PC-9 (cell line): ENCODE measurements at regions not wholly inside any gene's neighbourhood (a gene's known extent, or its start where the extent isn't known, plus 50 kb on each side); places are given as distances from the start of the nearest gene placed in this dataset.

Experiments used
- BruUV-seq: library from RNA; stranded (reverse); fragments of 400-500 nt; replicated peaks from 2 replicates; lab custom pipeline; 2021; lab: Mats Ljungman, UMichigan
- CTCF ChIA-PET: fragments of 300-600 bp; sonication (Branson Sonifier 250); formaldehyde crosslinking; loops from one replicate; lab custom pipeline; 2022; ENCODE audit warnings: antibody characterized with exemption; lab: Charles Lee
- POLR2A ChIA-PET: fragments of 300-600 bp; sonication (Branson Sonifier 250); formaldehyde crosslinking; loops from one replicate; lab custom pipeline; 2022; ENCODE audit warnings: antibody characterized with exemption; ENCODE audit not compliant: unreplicated experiment; lab: Charles Lee
- DNase-seq, 2 experiments: peaks; one replicate each; pipeline versions ENCODE4 v3.0.0 to v3.0.0-alpha.2; 2015 to 2022; ENCODE audit warnings: mixed read lengths in 1 of 2
- H2AFZ ChIP-seq: fragments of 200-600 bp; sonication (generic); 2 replicates; pipeline ENCODE4 v1.8.1; 2017; ENCODE audit warnings: antibody characterized with exemption
- H3F3A ChIP-seq: fragments of 200-600 bp; sonication (generic); 2 replicates; pipeline ENCODE4 v1.8.1; 2017; ENCODE audit warnings: antibody characterized with exemption, mild to moderate bottlenecking, low read depth; ENCODE audit not compliant: insufficient read depth
- H3K27ac ChIP-seq: fragments of 200-600 bp; sonication (generic); 2 replicates; pipeline ENCODE4 v1.6.1; 2016; ENCODE audit warnings: mixed run types
- H3K27me3 ChIP-seq: fragments of 200-600 bp; sonication (generic); 2 replicates; pipeline ENCODE4 v1.6.1; 2016; ENCODE audit warnings: low read depth, mixed run types; ENCODE audit not compliant: insufficient read depth
- H3K36me3 ChIP-seq: fragments of 200-600 bp; sonication (generic); 2 replicates; pipeline ENCODE4 v1.6.1; 2016; ENCODE audit warnings: low read depth, mixed run types
- H3K4me1 ChIP-seq: fragments of 200-600 bp; sonication (generic); replicated peaks from 2 replicates; pipeline ENCODE4 v1.6.1; 2016; ENCODE audit warnings: mixed run types; ENCODE audit not compliant: insufficient read depth
- H3K4me2 ChIP-seq: fragments of 200-600 bp; sonication (generic); 2 replicates; pipeline ENCODE4 v1.6.1; 2017; ENCODE audit warnings: mixed run types
- H3K4me3 ChIP-seq: fragments of 200-600 bp; sonication (generic); 2 replicates; pipeline ENCODE4 v1.6.1; 2016; ENCODE audit warnings: mixed run types
- H3K79me2 ChIP-seq: fragments of 200-600 bp; sonication (generic); 2 replicates; pipeline ENCODE4 v1.6.1; 2017; ENCODE audit warnings: low read depth, mixed run types
- H3K9me2 ChIP-seq: fragments of 200-600 bp; sonication (generic); 2 replicates; pipeline ENCODE4 v1.8.1; 2017; ENCODE audit warnings: mild to moderate bottlenecking; ENCODE audit not compliant: insufficient read depth
- H3K9me3 ChIP-seq: fragments of 200-600 bp; sonication (generic); 2 replicates; pipeline ENCODE4 v1.8.1; 2016; ENCODE audit warnings: low read depth; ENCODE audit not compliant: insufficient read depth
- H4K20me1 ChIP-seq: fragments of 200-600 bp; sonication (generic); 2 replicates; pipeline ENCODE4 v1.8.1; 2017; ENCODE audit not compliant: insufficient read depth
- EZH2 ChIP-seq: fragments of 200-600 bp; sonication (generic); IDR thresholded peaks from 2 replicates; pipeline ENCODE4 v1.8.0; 2017; ENCODE audit warnings: antibody characterized with exemption, low read depth
- intact Hi-C: fragments of 100-400 bp; cut with micrococcal nuclease; formaldehyde crosslinking; loops from one replicate; pipeline ENCODE4 v1.10.0; 2022; ENCODE audit not compliant: unreplicated experiment
- TF ChIP-seq, protein P1 (sequence below): fragments of 200-600 bp; sonication (generic); conservative IDR thresholded peaks from 2 replicates; pipeline ENCODE4 v1.6.1; 2017; ENCODE audit warnings: mixed run types, antibody characterized with exemption, mild to moderate bottlenecking, moderate library complexity

DNA sequence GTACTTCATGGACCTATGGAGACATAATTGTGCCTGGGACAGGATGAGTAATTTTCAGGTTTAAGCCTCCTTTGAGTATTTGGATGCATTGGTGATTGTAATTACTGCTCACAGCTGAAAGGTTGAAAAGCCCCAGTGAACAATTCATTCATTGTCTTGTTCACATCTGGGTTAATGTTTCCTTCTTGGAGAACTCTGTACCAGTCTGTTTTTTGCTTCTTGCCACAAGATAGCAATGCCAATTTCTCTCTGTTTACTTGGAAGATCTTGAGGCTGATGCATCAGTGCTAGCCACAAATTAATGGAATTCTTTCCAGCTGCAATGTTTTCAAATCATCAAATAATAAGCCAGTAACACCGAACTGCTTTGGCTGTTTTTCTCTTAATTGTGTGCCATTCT lies 207.8 kb downstream of the BMP2 start:
- H3K9me3 ChIP-seq: no peaks in the 10 kb centered on the region
- H3K4me1 ChIP-seq: no peaks in the 10 kb centered on the region
- ChIA-PET POLR2A (no interaction called here), CTCF (no interaction called here)
- no peaks in the 10 kb centered on the region for H4K20me1 ChIP-seq
- no peaks in the 10 kb centered on the region for H3K79me2 ChIP-seq
- intact Hi-C loops: no loop called here
- no peak for DNase-seq
- no peaks in the 10 kb centered on the region for H3K9me2 ChIP-seq
- no peak overlapping the region for H3K4me3 ChIP-seq
- H3K27me3 ChIP-seq: no peaks in the 10 kb centered on the region
- H3K4me2 ChIP-seq: no peak overlapping the region
- H2AFZ ChIP-seq: no peak overlapping the region
- no peak overlapping the region for H3K27ac ChIP-seq
- no peaks in the 10 kb centered on the region for H3F3A ChIP-seq
- no TSS peak for BruUV-seq
- TF ChIP-seq EZH2: no peak
- TF ChIP-seq, protein P1, sequence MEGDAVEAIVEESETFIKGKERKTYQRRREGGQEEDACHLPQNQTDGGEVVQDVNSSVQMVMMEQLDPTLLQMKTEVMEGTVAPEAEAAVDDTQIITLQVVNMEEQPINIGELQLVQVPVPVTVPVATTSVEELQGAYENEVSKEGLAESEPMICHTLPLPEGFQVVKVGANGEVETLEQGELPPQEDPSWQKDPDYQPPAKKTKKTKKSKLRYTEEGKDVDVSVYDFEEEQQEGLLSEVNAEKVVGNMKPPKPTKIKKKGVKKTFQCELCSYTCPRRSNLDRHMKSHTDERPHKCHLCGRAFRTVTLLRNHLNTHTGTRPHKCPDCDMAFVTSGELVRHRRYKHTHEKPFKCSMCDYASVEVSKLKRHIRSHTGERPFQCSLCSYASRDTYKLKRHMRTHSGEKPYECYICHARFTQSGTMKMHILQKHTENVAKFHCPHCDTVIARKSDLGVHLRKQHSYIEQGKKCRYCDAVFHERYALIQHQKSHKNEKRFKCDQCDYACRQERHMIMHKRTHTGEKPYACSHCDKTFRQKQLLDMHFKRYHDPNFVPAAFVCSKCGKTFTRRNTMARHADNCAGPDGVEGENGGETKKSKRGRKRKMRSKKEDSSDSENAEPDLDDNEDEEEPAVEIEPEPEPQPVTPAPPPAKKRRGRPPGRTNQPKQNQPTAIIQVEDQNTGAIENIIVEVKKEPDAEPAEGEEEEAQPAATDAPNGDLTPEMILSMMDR: no peak
- no peaks in the 10 kb centered on the region for H3K36me3 ChIP-seq

GRCh38 chr20:6976106-6976900 lies 208.8 kb downstream of the BMP2 start:
- no peak for TF ChIP-seq EZH2
- TF ChIP-seq, protein P1: no peak
- ChIA-PET CTCF (no interaction called here), POLR2A (no interaction called here)
- H3K4me1 ChIP-seq: no peaks in the 10 kb centered on the region
- H3F3A ChIP-seq: no peaks in the 10 kb centered on the region
- no peaks in the 10 kb centered on the region for H3K79me2 ChIP-seq
- no peaks in the 10 kb centered on the region for H3K27me3 ChIP-seq
- no peaks in the 10 kb centered on the region for H3K9me3 ChIP-seq
- H3K36me3 ChIP-seq: no peaks in the 10 kb centered on the region
- H3K4me2 ChIP-seq: no peak overlapping the region
- DNase-seq: no peak
- BruUV-seq: no TSS peak
- H4K20me1 ChIP-seq: no peaks in the 10 kb centered on the region
- H3K27ac ChIP-seq: no peak overlapping the region
- H3K4me3 ChIP-seq: no peak overlapping the region
- intact Hi-C loops: no loop called here
- H2AFZ ChIP-seq: no peak overlapping the region
- no peaks in the 10 kb centered on the region for H3K9me2 ChIP-seq

DNA sequence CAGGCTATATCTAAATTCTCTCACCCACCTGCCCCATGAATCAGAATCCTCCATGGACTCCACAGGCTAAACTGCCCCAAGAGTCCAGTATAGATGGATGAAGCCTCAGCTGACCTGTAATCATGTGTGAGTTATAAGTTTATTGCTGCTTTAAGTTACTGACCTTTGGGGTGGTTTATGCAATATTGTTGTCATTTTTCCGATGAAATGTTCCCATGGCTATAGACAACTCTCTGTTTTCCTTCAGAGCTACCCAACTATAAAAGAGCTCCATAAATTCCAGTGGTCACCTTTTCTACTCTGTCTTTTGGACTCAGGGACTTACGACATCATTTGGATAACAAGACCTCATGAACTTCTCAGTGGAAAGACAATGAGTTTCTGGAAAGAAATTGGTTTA lies 212.1 kb downstream of the BMP2 start:
- Histone ChIP-seq H2AFZ (no peak overlapping the region), H3K9me3 (no peaks in the 10 kb centered on the region), H3K4me2 (no peak overlapping the region), H3K9me2 (no peaks in the 10 kb centered on the region), H3K27me3 (no peaks in the 10 kb centered on the region), H3K36me3 (no peaks in the 10 kb centered on the region), H3F3A (no peaks in the 10 kb centered on the region), H3K4me1 (no peaks in the 10 kb centered on the region), H3K27ac (no peak overlapping the region), H3K79me2 (no peaks in the 10 kb centered on the region), H4K20me1 (no peaks in the 10 kb centered on the region), H3K4me3 (no peak overlapping the region)
- TF ChIP-seq EZH2: no peak
- TF ChIP-seq, protein P1: no peak
- ChIA-PET CTCF (no interaction called here), POLR2A (no interaction called here)
- intact Hi-C loops: no loop called here
- DNase-seq: no peak
- BruUV-seq: no TSS peak
